Left lobe of liver (tissue), 2 donors: ENCODE measurements at regions not wholly inside any gene's neighbourhood (a gene's known extent, or its start where the extent isn't known, plus 50 kb on each side); places are given as distances from the start of the nearest gene placed in this dataset.
A peak's percentile ranks its signal among the peaks of the same experiment; 100 is the strongest.
"Not testable (repeated sequence)": the region's sequence is repeated elsewhere in the genome, so short reads cannot be mapped to it uniquely, and the experiment has no call there.

Experiments
- ATAC-seq: fragments of 200-7000 bp; cut with Tn5 transposase; one replicate; pipeline ENCODE4 v1.9.1; 2020; ENCODE audit warnings: mild to moderate bottlenecking, moderate library complexity
- DNase-seq: peaks from one replicate; pipeline ENCODE4 v3.0.0-alpha.2; 2020; ENCODE audit warnings: low spot score
- donor health status: DM: no; HTN: no; CAD: no; lungs with moderate emphysema.
- donor health status: DM: no; HTN: yes; CAD: no.

DNA sequence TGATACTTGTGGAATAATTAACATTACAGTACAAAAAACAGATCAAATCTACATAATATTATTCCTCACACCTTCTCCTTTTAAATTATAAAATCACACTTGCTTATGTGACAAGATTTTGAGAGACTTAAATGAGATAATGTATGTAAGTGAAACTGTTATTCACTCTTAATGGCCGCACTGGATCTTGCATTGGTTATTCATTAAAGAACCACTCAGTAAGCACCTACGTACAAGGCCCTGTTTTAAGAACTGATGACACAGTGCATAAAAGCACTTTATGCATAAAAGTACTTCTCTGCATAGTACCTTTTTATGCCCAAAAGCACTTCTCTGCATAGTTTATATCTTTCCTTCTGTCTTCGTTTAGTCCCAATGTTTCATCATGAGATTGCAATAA, 172.1 kb downstream of the GOLGA6L6 start:
- no peak for DNase-seq
- no peak for ATAC-seq

DNA sequence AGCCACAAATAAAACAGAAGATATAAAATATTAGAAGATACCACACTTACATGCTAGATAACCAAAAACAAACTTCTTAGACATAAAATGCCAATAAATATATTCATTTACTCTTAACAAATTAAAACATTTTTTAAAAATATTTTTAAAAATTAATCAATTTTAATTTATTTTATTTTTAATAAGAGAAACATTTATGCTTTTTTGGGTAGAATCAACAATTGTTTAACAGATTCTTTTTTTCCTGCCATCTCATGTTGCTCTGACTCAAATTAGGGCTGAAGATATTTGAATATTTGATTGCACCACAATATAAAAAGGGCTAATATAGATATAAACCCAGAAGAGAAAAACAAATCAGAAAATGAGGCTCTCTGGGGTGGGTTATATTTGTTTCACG, 172.6 kb downstream of the GOLGA6L6 start:
- ATAC-seq = no peak

DNA sequence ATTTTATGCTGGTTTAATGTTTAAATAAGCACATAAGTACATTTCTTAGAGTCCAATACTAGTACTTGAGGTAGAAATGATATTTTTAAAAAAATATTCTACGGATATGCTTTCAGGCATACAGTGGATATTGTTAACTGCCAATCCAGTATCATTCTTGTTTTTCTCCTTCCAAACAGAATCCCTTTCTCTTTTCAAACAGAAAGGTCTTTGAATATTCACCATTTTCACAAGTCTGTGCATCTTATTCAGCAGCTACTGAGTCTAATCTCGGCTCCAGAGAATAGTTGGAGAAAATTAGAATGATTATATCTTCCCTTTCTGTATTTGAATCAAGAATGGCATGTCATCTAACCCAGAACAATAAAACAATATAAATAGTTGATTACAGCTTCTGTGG, 174.5 kb downstream of the GOLGA6L6 start:
- no peak for DNase-seq
- no peak for ATAC-seq

More for the DNA sequence above, 172.6 kb downstream of the GOLGA6L6 start:
- no peak for DNase-seq

DNA sequence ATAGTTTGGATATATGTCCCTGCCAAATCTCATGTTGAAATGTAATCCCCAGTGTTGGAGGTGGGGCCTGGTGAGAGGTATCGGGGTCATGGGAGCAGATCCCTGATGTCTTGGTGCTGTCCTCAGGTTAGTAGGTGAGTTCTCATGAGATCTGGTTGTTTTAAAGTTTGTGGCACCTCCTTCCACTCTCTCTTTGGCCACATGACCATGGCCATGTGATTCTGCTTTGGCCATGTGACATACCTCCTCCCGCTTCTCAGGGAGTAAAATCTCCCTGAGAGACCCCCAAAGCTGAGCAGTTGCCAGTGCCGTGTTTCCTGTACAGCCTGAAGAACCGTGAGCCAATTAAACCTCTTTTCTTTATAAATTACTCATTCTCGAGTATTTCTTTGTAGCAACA, 178.0 kb downstream of the GOLGA6L6 start:
- ATAC-seq, DNase-seq: not testable (repeated sequence)

DNA sequence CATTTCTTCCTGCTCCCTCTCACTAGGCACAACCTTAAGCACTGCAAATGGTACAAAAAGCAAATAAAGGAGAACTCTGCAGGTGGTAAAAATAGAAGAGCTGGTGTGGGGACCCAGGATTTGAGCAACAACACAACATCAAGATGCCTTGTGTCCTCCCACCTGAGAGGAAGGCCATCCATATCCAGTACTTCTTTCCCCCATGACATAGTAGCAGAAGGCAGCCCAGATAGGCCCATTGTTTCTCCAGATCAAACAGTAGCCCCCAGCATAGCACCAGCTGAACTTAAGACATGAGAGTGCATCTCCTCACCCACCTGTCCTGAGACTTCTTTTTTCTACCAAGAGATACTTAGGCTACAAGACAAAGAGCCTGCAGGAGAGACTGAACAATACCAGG, 180.5 kb downstream of the GOLGA6L6 start:
- DNase-seq (no peak), ATAC-seq (no peak)

DNA sequence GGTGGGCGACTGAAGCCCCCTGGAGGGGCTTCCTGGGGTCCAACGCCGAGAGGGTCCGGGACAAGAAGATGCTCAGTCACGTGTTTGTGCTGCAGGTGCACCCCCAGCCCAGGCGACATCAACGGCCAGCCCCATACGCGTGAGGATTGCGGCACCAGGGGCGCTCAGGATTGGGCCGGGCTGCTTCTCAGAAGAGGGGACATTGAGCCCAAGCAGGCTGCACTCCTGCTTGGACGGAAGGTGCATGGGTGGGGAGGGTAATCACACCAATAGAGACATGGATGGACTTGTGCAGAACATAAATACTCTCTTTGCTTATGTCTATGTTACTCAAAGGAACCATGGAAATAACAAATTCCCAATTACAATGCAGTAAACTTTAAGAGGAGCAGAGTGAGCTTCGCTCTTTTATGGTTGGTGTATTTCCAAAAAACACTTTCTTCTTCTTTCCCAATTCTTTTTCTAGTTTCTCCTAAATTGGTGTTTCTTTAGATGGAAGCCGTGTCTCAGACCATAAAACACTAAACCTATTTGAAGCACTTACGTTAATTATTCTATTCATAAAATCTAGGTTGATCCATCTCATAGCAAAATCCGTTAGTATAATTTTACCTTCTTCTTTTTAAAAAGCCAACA, 182.7 kb downstream of the GOLGA6L6 start:
- DNase-seq (no peak), ATAC-seq (no peak)

DNA sequence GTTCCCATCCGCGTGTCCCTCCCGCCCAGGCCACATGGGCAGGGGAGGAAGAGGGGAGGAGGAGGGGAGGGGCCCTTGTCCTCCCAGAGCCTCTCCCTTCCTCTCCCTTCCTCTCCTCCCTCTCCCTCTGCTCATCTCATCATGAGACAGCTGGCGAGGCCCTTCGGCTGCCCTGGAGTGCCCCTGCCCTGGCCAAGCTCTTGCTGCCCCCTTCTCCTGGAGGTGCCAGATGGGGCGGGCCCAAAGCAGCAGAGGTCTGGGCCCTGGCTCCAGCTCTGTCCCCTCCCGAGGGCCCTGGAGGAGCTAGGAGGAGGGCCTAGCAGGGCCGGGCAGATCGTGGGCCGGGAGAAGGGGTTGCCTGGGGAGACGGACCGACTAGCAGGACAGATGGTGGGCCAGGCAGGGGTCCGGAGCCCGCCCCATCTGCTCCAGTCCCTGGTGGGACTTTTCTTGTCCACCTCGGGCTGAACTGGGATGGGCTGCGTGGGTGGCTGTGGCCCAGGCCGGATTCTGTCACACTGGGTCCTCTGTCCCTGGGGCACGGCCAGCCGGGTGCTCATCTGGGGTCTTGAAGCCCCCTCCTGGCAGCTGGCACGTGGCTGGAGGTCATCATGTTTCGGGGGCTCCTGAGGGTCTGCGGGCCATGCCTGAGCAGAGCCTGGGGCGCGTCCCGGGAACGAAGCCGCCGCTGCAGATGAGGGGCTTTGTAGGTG, 183.4 kb downstream of the GOLGA6L6 start:
- ATAC-seq = peak; percentile 11
- DNase-seq = peak; percentile 54

DNA sequence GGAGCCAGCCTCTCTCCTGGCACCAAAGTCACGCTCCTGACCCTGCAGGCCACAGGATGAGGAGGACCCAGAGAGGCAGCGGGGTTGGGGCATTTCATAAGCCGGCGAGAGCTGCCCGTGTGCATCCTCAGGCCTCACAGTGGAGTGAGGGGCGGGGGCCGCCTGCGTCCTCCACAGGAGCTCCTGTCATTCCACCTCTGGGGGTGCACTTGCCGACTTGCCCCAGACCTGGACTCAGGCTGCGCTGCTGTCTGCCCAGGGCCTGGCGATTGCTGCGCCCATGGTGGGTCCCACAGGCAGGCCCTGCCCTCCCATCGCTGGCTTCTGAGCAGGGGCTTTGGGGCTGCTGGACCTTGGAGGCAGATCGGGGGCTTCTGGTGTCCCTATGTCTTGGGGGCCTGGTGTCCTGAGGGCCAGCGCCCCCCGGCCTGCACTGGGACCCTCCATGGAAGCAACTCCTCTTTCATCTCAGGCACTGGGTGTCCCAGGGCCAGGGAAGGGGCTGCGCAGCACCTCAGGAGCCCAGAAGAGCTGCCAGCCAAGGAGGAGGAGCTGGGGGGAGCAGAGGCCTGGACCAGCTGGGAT, 184.0 kb downstream of the GOLGA6L6 start:
- ATAC-seq (peak; percentile 7), DNase-seq (peak; percentile 59)

DNA sequence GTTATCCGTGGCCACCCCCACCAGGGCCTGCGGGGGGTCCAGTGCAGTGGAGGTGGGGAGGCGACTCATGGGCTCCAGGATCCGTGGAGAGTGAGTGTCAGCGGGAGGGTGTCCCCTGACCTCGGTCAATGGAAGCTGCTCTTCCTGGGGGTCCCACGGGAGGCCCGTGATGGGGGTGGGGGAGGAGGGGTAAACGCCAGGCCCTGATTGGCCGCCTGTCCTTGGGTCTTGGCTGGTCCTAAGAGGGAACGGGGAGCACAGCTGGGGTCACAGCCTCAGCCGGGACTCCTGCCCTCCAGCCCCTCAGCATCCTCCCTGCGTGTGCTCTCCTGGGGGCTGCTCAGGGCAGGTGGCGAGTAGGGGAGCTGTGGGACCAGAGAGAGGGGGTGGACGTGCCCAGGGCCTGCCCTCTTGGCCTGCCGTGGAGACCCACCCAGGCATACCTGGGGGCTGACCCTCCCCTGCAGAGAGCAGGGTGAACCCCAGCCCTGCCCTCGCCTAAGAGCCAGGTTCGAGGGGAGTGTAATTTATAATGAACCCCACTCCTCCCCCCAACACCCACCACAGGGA, 184.6 kb downstream of the GOLGA6L6 start:
- ATAC-seq (peak; percentile 16), DNase-seq (no peak)

DNA sequence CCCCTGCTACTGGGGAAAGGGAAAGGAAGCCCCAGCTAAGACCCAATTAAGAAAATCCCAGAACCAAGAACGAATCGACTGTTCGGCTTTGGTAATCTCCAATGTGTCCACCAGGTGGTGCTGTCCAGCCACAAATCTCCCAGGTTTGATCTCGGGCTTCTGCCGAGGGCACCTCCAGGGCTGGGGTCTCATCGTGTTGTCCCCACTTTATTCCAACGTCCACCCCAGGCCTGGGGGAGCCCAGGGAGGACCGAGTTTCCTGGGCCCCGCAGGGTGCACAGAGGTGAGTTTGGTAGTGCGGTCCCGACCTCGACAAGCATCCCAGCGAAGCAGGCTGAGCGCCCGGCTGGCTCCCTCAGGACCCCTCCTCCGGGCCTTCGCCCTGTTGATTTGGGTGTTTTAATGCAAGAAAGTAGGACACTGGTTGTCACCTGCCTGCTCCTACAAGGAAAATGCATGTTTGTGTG, 185.1 kb downstream of the GOLGA6L6 start:
- DNase-seq = peak; percentile 84
- ATAC-seq = peak; percentile 86

DNA sequence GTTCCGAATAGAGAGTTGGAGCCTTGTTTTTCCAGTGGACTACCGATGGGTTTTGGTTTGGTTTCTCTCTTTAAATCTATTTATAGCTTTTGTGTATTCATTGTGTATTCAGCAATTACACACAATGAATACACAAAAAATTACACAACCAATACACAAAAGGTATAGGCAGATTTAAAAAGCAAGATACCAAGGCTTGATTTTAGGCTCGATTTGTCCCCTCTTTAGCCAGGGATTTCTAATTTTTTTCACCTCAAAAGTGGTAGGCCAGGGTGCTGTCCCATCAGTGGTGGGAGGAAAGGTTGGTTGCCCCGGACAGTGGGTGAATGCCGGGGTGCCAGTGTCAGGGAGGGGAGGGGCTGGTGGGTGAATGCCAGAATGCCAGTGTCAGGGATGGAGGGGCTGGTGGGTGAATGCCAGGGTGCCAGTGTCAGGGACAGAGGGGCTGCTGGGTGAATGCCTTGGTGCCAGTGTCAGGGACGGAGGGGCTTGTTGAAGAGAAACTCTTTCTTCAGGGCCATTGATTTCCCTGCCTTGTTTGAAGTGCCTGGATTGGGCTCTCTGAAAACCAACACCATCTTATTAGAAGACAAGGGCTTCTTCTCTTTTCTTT, 186.2 kb downstream of the GOLGA6L6 start:
- no peak for ATAC-seq
- peak; percentile 47 for DNase-seq

DNA sequence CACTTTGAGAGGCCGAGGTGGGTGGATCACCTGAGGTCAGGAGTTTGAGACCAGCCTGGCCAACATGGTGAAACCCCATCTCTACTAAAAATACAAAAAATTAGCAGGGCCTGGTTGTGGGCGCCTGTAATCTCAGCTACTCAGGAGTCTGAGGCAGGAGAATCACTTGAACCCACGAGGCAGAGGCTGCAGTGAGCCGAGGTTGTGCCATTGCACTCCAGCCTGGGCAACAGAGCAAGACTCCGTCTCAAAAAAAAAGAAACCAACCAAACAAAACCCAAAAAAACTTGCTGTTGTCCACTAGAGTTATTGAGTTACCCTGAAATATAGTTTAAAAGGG, 186.7 kb downstream of the GOLGA6L6 start:
- DNase-seq, ATAC-seq: not testable (repeated sequence)

DNA sequence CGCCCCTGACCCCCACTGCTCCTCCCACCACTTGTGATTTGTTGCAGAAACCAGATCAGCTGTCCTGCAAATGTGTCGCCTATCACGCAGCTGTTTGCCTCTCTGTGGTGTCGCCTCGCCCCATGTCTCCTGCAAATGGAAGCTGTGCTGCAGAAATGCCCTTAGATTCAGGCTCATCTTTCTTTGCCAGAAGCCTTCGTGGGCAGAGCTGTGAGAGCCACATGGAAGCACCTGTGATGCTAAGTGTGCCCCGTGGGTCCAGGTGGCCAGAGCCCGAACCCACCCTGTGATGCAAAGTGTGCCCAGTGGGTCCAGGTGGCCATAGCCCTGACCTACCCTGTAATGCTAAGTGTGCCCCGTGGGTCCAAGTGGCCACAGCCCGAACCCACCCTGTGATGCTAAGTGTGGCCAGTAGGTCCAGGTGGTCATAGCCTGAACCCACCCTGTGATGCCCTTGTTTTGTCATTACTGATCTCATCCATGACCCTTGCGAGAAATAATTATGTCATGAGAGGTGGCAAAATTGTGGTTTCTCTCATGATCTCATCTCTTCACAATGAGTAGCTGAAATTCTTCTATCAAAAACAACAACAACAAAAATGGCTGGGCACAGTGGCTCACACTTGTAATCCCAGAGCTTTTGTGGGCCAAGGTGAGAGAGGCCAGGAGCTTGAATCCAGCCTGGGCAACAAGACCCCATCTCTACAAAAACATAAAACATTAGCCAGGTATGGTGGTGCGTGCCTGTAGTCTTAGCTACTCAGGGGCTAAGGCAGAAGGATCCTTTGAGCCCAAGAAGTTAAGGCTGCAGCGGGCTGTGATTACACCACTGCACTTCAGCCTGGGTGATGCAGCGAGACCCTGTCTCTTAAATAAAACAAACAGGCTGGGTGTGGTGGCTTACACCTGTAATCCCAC, 187.4 kb downstream of the GOLGA6L6 start:
- ATAC-seq (no peak), DNase-seq (no peak)

DNA sequence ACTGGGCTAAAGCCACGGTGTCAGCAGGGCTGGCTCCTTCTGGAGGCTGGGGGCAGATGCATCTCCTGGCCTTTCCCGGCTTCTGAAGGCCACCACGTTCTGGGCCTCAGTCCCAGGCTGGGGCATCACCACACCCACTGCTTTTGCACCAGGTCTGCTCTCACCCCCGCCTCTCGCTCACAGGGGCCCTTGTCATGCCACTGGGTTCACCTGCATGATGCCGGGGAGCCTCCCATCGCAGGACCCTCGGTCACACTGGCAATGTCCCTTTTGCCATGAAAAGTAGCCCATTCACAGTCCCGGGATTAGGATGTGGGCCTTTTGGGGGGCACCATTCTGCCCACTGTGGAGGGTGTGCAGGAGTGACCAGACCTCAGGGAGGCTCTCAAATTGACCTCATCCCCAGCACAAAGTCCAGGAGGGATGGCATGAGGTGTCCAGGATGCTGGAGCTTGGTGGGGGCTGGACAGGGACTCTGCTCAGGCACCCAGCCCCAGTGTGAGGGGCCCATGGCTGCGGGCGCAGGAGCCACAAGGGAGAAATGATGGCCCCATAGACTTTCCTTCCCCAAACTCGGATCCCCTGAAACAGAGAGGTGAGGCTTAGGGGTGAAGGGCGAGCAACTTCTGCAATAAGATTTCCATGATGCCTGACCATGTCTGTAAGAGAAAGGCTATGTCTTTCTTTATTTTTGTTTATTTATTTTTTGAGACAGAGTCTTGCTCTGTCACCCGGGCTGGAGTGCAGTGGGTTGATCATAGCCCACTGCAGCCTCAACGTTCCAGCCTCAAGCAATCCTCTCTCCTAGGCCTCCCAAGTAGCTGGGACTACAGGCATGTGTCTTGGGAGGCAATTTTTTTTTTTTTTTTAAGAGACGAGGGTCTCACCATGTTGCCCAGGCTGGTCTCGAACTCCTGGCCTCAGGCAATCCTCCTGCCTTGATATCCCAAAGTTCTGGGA, 189.1 kb downstream of the GOLGA6L6 start:
- DNase-seq (peak; percentile 47), ATAC-seq (no peak)

DNA sequence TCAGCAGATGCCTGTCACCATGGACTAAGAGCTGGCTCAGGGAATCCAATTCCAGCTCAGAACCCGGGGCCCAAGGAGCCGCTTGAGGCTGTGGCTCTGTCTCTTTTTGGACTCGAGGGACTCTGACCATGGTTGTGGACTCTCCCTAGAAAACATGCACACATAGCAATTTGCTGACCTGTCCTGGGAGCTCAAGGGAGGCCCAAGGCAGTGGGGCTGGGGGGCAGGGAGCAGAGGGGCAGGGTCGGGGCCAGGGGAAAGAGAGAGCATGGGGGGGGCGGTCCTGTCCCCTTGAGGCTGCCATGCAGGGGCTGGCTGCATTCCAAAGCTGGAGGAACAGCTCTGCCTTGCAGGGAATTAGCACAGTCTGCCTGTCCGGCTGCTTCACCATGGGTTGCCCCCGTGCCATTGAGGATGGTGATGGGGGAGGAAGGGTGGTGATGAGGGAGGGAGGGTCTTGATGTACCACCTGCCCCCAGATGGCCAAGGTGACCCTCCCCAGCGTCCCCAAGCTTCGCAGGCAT, 190.1 kb downstream of the GOLGA6L6 start:
- DNase-seq = peak; percentile 51

DNA sequence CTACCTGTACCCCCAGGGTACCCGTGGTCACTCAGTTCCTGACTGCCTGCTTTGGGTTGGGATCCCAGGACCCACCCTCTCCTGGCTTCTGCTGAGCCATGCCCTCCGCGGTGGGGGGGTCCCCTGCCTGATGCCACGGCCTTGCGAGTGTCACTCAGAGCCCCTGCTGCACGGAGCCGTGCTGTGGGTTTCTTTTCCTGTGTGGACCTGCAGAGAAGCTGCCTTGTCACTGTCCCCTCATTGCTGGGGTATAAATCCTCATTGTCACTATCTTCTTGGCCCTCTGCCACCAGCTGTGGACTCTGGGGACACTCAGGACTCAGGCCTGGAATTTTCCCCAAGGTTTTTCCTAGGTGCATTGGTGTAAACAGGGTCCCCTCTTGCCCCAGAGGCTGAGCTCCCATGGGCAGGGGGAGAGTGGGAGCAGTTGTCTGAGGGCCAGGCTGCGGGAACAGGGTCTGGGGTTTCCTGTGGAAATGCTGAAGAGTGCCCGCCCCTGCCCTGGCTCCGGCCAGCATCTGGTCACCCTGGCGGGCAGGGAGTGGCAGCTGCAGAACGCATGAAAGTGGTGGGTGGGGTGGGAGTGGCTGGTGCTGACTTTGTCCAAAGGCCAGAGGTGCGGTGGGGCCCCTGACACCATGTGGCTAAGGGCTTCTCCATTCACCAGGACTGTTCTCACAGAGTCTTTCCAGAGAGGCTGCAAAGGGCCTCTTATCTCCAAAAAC, 191.7 kb downstream of the GOLGA6L6 start:
- no peak for ATAC-seq
- peak; percentile 51 for DNase-seq

More for the DNA sequence above, 190.1 kb downstream of the GOLGA6L6 start:
- no peak for ATAC-seq

DNA sequence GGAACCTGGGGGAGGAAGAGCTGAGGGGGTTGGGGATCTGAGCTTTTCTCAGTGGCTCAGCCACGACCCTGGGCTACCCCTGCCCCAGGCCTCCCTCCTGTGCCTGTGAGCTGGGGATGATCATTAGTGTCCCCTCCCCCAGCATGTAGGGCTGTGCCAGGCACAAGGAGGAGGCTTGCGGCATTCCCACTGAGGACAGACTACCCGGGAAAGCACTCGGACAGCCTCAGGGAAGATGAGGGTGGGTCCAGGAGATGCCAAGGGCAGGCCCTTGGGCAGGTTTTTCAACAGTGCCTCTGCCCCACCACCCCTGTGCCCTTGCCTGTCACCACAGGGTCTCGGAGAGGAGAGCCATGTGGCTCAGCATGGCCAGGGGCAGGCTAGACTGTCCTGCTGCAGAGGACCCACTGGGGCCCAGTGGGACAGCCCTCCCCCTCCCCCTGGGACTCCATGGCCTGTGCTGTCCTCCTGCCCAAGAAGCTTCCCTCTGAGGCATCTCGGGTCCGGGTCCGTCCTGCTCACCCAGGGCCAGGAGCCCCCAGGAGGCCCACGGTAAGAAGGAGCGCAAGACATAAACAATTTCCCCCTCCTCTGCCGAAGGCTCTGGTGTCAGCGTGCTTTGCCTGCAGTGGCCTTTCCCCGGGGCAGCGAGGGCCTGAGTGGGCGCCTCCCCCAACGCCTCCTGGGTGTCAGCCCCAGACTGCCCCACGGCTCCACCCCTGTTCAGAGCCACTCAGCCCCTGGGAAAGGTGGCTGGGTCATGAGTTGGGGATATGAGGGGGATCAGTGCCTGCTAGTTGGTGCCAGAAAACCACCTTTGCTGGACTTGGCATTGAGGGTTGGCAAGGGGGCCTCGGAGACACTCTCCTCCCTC, 192.5 kb downstream of the GOLGA6L6 start:
- peak; percentile 4 for ATAC-seq
- peak; percentile 49 for DNase-seq
